NCI-H146 treated with DMSO at 0.1 percent for 48 hours (cell line): ENCODE measurements at regions not wholly inside any gene's neighbourhood (a gene's known extent, or its start where the extent isn't known, plus 50 kb on each side); places are given as distances from the start of the nearest gene placed in this dataset.
"Not testable (repeated sequence)": the region's sequence is repeated elsewhere in the genome, so short reads cannot be mapped to it uniquely, and the experiment has no call there.

Experiments used
- DNase-seq: peaks from one replicate; lab custom pipeline; 2025; ENCODE audit not compliant: unreplicated experiment; lab: John Stamatoyannopoulos, UW

DNA sequence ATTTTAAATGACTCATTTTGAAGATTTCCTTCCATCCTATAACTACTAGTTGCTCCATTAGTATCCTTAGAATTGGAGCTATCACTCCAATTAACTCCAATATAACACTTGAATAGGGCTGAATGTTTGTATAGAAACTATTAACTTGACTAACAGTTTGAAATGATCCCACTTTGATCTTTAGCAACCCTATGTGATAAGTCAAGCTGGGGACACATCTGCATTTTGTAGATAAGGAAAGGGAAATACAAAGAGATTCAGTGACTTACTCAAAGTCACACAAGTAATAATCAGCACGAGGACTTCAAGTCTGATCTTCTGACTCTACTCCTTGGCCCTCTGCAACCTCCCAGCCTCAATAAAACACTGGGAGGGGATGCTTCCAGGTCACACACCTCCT is 101.1 kb downstream of the TMEM215 start:
- no peak for DNase-seq

DNA sequence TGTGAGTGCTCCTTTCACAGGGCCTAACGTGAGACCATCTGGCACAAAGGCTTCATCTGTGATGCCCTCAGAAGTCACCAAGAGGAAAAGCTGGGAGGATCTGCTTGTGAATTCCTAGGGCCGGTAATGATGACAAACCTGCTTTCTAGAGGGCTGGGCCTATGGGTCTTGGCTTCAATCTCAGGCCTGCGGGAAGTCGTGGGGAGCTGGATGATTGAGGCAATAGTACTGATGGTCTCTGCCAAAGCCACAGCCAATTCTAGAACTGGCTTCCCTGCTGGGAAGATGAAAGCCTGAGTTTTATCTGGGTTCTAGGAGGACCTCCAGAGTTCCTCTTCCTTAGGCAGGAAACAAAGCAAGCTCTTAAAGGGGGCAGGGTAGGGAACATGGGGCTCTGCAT is 102.7 kb downstream of the TMEM215 start:
- no peak for DNase-seq

DNA sequence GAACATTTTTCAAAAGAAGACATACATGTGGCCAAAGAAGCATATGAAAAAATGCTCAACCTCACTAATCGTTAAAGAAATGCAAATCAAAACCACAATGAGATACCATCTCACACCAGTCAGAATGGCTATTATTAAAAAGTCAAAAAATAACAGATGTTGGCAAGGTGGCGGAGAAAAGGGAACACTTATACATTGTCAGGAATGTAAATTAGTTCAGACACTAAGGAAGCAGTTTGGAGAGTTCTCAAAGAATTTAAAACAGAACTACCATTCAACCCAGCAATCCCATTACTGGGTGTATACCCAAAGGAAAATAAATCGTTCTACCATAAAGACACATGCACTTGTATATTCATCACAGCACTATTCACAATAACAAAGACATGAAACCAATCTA is 106.9 kb downstream of the APTX start:
- DNase-seq, result not testable (repeated sequence)

- no peak for DNase-seq
Measured at GRCh38 chr9:32899181-32899580, 102.2 kb downstream of the APTX start.

- no peak for DNase-seq
Measured at GRCh38 chr9:32899761-32900160, 101.7 kb downstream of the APTX start.

GRCh38 chr9:32906213-32906612 is 95.2 kb downstream of the APTX start:
- DNase-seq, result no peak

DNA sequence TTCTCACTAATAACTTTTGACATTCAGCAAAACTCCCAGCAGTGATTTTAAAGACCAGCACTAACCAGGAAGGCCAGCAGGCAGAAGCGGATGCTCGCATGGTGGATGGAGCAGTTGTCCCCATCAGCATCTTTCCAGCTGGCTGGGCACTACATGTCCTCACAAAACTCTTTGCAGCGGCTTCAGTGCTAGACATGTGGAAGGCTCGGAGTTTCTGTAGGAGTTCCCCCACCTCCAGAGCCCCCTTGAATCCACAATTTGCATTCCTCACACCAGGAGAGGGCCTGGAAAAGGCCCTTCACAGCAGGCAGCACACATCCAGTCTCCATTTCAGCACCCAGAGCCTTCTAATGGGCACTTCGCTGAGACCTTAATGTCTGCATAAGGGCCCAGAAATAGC is 85.6 kb downstream of the APTX start:
- DNase-seq, result no peak

- DNase-seq, result no peak
Measured at GRCh38 chr9:32918628-32919027, 82.8 kb downstream of the APTX start.
